ENCODE measurements at regions not wholly inside any gene's neighbourhood (a gene's known extent, or its start where the extent isn't known, plus 50 kb on each side); places are given as distances from the start of the nearest gene placed in this dataset.

DNA sequence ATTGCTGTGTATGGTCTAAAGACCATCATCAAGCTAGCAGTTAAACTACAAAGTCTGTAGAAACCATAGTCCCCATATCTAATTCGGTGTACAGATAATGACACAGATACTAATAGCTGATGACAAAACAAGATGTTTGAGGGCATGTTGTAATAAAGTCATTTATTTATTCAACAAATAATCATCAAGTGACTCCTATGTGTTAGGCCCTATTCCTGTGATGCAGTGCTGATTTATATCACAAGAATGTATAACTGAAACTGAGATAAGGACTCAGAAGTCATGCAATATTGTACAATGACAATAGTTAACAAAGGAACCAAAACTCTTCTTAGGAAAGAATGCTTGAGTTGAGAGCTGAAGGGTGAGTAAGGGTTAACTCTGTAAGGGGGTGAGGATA lies 315.0 kb upstream of the NR3C2 start:
- Histone ChIP-seq H3K9me3 (no peaks in the 10 kb centered on the region), H3K4me3 (no peak overlapping the region), H3K36me3 (no peaks in the 10 kb centered on the region), H3K27me3 (replicated peaks; ENCODE audit: insufficient read depth) (no peaks in the 10 kb centered on the region), H3K27ac (no peak overlapping the region), H3K4me1 (ENCODE audit: control insufficient read depth in 1 of 2, low read depth in 2 of 2) (no peaks in the 10 kb centered on the region)
- DNase-seq (ENCODE audit: low spot score) (no peak), ATAC-seq (ENCODE audit: insufficient number of reproducible peaks, low FRiP score, low read depth) (no peak)
- TF ChIP-seq, protein P1, sequence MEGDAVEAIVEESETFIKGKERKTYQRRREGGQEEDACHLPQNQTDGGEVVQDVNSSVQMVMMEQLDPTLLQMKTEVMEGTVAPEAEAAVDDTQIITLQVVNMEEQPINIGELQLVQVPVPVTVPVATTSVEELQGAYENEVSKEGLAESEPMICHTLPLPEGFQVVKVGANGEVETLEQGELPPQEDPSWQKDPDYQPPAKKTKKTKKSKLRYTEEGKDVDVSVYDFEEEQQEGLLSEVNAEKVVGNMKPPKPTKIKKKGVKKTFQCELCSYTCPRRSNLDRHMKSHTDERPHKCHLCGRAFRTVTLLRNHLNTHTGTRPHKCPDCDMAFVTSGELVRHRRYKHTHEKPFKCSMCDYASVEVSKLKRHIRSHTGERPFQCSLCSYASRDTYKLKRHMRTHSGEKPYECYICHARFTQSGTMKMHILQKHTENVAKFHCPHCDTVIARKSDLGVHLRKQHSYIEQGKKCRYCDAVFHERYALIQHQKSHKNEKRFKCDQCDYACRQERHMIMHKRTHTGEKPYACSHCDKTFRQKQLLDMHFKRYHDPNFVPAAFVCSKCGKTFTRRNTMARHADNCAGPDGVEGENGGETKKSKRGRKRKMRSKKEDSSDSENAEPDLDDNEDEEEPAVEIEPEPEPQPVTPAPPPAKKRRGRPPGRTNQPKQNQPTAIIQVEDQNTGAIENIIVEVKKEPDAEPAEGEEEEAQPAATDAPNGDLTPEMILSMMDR (IDR thresholded peaks at IDR 0.05), result no peak

DNA sequence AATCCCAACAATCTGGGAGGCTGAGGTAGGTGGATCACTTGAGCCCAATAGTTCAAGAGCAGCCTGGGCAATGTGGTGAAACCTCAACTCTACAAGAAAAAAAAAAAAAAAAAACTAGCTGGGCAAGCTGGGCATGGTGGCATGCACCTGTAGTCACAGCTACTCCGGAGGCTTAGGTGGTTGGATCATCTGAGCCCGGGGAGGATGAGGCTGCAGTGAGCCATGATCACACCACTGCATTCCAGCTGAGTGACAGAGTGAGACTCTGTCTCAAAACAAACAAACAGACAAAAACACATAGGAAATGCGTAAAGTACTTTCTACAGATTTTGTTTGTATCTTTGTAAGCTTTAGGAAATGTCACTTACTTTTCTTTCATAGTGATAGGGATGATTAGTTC lies 307.2 kb upstream of the NR3C2 start:
- Histone ChIP-seq H3K4me3 (no peak overlapping the region), H3K36me3 (no peaks in the 10 kb centered on the region)
- ATAC-seq (ENCODE audit: insufficient number of reproducible peaks, low FRiP score, low read depth), result no peak

DNA sequence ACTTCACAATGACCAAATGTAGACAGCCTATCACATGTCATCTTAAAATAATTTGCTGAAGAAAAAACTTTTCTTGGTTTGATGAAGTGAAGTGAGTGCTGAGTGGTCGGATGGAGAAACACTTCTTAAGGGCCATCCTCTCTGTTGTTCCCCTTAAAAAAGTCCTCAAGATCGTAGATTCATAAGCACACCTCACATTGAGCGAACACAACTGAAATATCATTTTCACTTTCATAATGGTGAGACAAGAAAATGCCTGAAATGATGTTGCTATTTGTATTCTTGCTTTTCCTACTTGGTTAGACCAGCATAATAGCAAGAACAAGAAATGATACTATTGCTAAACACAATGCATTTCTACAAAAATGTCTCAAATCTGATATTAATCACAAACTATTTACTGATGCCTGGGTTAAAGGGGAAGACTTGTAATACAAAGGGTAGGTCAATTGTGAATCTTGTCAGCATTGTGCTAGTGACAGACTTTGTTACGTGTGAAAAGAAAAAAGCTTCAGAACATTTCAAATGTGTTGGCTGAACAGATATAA lies 305.6 kb upstream of the NR3C2 start:
- Histone ChIP-seq H3K27ac (no peak overlapping the region), H3K36me3 (no peaks in the 10 kb centered on the region), H3K4me3 (no peak overlapping the region), H3K4me1 (ENCODE audit: control insufficient read depth in 1 of 2, low read depth in 2 of 2) (peaks cover 3 to 7% of the 10 kb centered on the region in 2 donors), H3K27me3 (replicated peaks; ENCODE audit: insufficient read depth) (no peaks in the 10 kb centered on the region), H3K9me3 (no peaks in the 10 kb centered on the region)
- TF ChIP-seq, protein P1 (IDR thresholded peaks at IDR 0.05), result no peak
- no peak for DNase-seq (ENCODE audit: low spot score)
- no peak for ATAC-seq (ENCODE audit: insufficient number of reproducible peaks, low FRiP score, low read depth)

More for the DNA sequence above, 307.2 kb upstream of the NR3C2 start:
- TF ChIP-seq, protein P1 (IDR thresholded peaks at IDR 0.05), result no peak
- H3K27ac ChIP-seq, result no peak overlapping the region
- H3K27me3 ChIP-seq (replicated peaks; ENCODE audit: insufficient read depth), result no peaks in the 10 kb centered on the region
- no peaks in the 10 kb centered on the region for H3K9me3 ChIP-seq
- H3K4me1 ChIP-seq (ENCODE audit: control insufficient read depth in 1 of 2, low read depth in 2 of 2), result no peaks in the 10 kb centered on the region
- no peak for DNase-seq (ENCODE audit: low spot score)

DNA sequence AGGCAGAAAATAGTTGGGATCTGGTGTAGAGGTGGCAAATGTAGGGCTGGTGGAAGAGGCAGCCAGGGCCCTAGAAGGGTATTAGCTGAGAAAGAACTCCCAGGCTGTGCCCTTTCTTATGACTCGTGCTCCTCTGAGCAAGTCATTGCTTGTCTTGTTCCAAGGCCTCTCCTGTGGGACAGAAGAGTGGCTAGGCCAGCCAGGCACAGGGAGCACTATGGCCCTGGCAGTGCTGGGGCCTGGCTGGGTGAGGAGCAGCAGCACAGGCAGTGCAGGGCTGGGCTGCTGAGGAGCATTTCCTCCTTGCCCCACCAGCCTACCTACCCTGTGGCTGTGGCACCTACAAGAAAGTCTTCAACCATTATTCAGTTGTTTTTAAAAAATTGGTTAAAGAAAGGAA lies 298.5 kb upstream of the NR3C2 start:
- no peaks in the 10 kb centered on the region for H3K27me3 ChIP-seq (replicated peaks; ENCODE audit: insufficient read depth)
- DNase-seq (ENCODE audit: low spot score), result no peak
- no peak for ATAC-seq (ENCODE audit: insufficient number of reproducible peaks, low FRiP score, low read depth)
- peaks cover 7% of the 10 kb centered on the region in 2 donors for H3K4me1 ChIP-seq (ENCODE audit: control insufficient read depth in 1 of 2, low read depth in 2 of 2)
- TF ChIP-seq, protein P1 (IDR thresholded peaks at IDR 0.05), result no peak
- no peak overlapping the region for H3K27ac ChIP-seq
- no peaks in the 10 kb centered on the region for H3K36me3 ChIP-seq
- H3K4me3 ChIP-seq, result no peak overlapping the region
- no peaks in the 10 kb centered on the region for H3K9me3 ChIP-seq

DNA sequence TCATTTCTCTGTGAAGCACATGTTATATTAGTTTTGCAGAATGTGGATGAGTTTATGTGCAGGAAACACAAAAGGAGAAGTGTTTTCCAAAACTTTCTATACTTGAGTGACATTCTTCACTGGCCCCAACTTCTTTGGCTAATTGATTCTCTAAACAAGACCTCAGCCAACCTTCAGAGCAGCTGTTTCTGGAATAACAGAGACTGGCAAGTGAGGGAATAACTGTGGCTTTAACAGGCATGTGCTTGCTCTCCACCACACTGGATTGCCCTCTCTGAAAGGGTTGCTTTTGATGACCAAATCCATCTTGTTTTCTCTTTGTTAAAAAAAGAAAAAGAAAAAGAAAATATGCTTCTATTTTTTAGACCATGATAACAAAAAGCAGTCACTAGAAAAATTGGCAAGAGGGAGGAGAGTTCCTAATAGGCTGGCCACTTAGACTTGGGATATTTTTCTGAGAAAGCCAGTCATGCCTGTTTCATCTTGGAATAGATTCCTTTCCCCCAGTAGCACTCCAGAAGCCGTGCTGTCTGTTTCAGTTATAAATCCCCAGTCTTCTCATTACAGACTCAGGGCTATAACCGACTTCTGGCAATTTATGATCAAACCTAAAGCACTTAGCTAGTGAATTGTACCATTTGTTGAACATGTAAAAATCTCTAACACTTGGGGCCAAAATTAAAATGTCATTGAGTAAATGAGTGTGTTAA lies 295.0 kb upstream of the NR3C2 start:
- H3K4me1 ChIP-seq (ENCODE audit: control insufficient read depth in 1 of 2, low read depth in 2 of 2), result peaks cover 0 to 4% of the 10 kb centered on the region in 2 donors
- DNase-seq (ENCODE audit: low spot score) (no peak), ATAC-seq (ENCODE audit: insufficient number of reproducible peaks, low FRiP score, low read depth) (no peak)
- no peaks in the 10 kb centered on the region for H3K27me3 ChIP-seq (replicated peaks; ENCODE audit: insufficient read depth)
- no peaks in the 10 kb centered on the region for H3K36me3 ChIP-seq
- no peak overlapping the region for H3K4me3 ChIP-seq
- no peaks in the 10 kb centered on the region for H3K9me3 ChIP-seq
- H3K27ac ChIP-seq, result no peak overlapping the region
- TF ChIP-seq, protein P1 (IDR thresholded peaks at IDR 0.05), result no peak

All from thoracic aorta (tissue), 2 donors.